Effector memory CD4-positive, alpha-beta T cell (primary cell): ENCODE measurements at regions not wholly inside any gene's neighbourhood (a gene's known extent, or its start where the extent isn't known, plus 50 kb on each side); places are given as distances from the start of the nearest gene placed in this dataset.
A peak's percentile ranks its signal among the peaks of the same experiment; 100 is the strongest.

Experiments
- DNase-seq, 3 donors: peaks; one replicate each; pipeline ENCODE4 v3.0.0-alpha.2; 2020
- H3K27ac ChIP-seq: 2 replicates; pipeline ENCODE4 v1.7.0; 2013; ENCODE audit warnings: mild to moderate bottlenecking, low read length, moderate library complexity; ENCODE audit not compliant: insufficient read depth, poor library complexity, severe bottlenecking
- H3K27me3 ChIP-seq: replicated peaks from 2 replicates; pipeline ENCODE4 v1.7.0; 2013; ENCODE audit warnings: mild to moderate bottlenecking, low read length; ENCODE audit not compliant: insufficient read depth, control insufficient read depth, poor library complexity, severe bottlenecking
- H3K36me3 ChIP-seq: 2 replicates; pipeline ENCODE4 v1.7.0; 2013; ENCODE audit warnings: mild to moderate bottlenecking, low read length, moderate library complexity; ENCODE audit not compliant: control insufficient read depth, insufficient read depth
- H3K4me1 ChIP-seq: 2 replicates; pipeline ENCODE4 v1.7.0; 2013; ENCODE audit warnings: low read length, mild to moderate bottlenecking; ENCODE audit not compliant: control insufficient read depth, insufficient read depth, poor library complexity, severe bottlenecking
- H3K4me3 ChIP-seq: 2 replicates; pipeline ENCODE4 v1.7.0; 2013; ENCODE audit warnings: low read length, low read depth, mild to moderate bottlenecking; ENCODE audit not compliant: insufficient read depth, poor library complexity, severe bottlenecking
- H3K9me3 ChIP-seq: 2 replicates; pipeline ENCODE4 v1.7.0; 2013; ENCODE audit warnings: mild to moderate bottlenecking, low read length, moderate library complexity; ENCODE audit not compliant: control insufficient read depth

DNA sequence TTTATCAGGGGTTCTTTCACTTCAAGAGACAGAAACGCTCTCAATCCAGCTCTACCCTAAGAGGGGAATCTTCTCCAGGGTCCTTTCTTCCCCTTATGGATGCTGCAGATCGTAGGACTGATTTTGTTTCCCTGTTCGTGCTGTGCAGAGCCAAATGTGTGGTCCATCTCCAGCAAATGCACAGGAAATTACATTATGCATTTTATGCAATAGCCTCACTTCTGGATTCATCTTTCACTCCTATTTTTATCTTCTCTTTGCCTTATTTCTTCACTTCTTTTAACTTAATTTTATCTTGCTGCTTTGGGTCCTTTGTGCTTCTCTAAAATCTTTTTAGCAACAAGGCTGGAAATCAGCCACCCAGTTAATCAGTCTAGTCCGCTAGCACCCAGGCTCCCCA is 184.5 kb upstream of the INHBA start:
- no peak overlapping the region for H3K27ac ChIP-seq
- no peaks in the 10 kb centered on the region for H3K4me1 ChIP-seq
- no peaks in the 10 kb centered on the region for H3K9me3 ChIP-seq
- H3K36me3 ChIP-seq = no peaks in the 10 kb centered on the region
- no peaks in the 10 kb centered on the region for H3K27me3 ChIP-seq
- no peak overlapping the region for H3K4me3 ChIP-seq
- DNase-seq = no peak

DNA sequence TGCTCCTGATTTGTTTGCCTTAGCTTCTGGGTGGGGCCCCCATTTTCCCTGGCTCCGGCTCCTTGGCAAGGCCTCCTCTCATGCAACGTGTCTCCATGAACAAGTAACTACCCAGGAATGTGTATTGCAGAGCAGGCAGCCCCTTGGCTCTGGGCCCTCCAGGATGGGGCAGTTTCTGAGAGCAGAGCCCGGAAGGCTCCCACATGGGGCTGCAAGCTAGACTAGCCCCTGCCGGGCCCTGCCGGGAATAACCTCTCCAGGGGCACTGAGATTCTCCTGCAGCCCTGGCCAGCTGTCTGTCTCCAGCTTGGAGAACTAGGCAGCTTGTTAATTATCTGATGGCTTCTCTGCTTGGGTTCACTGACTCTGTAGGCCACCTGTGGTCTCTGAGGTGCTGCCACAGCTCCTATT is 184.0 kb upstream of the INHBA start:
- H3K9me3 ChIP-seq = no peaks in the 10 kb centered on the region
- no peaks in the 10 kb centered on the region for H3K36me3 ChIP-seq
- no peaks in the 10 kb centered on the region for H3K4me1 ChIP-seq
- H3K27me3 ChIP-seq = no peaks in the 10 kb centered on the region
- no peak for DNase-seq
- H3K27ac ChIP-seq = no peak overlapping the region
- H3K4me3 ChIP-seq = no peak overlapping the region

DNA sequence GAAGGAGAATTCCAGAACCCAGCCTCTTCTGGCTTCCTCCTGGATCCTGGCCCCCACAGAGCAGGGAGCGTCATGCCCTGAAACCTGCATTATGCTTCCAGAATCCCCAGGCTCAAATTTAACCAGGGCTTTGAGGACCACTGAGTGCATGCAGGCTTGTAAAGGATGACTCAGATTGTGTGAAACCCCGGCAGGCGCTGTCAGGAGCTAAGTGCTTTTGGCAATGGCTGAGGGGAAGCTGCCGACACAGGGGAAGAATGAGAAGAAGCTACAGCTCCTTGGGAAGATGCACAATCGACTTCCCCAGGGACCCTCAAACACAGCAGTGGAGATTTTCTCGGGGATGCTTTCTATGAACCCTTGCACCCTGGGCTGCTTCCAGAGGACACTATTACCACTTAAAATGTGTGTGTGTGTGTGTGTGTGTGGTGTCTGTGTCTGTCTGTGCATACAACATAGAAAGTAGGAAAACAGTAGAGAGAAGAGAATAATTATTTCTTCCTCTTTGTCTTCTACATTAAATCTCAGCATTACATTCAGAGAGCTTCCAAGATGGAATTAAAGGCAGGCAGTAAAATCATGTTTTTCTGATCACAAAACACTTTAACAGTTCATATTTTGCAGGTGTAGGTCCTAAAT is 183.5 kb upstream of the INHBA start:
- Histone ChIP-seq H3K36me3 (no peaks in the 10 kb centered on the region), H3K9me3 (no peaks in the 10 kb centered on the region), H3K4me3 (no peak overlapping the region), H3K4me1 (no peaks in the 10 kb centered on the region), H3K27me3 (no peaks in the 10 kb centered on the region), H3K27ac (no peak overlapping the region)
- no peak for DNase-seq

DNA sequence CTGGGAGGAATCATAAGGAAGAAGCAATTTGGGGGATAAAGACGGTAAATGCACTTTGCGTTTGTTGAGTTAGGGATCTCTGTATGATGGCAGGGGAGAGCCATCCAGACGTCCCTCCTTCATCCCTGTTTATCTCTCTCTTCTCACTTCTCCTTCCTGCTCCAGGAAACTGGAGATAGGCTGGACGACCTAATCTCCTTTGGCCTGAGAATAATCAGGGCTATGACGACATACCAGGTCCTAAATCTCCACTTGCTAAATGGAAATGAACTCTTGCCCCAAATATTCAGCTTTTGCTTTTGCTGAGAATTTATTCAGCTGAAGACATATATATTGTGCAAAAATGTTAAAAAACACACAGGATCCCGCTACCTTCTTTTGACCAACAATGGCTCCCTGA is 182.9 kb upstream of the INHBA start:
- no peak for DNase-seq
- H3K27ac ChIP-seq = no peak overlapping the region
- H3K36me3 ChIP-seq = no peaks in the 10 kb centered on the region
- H3K27me3 ChIP-seq = no peaks in the 10 kb centered on the region
- no peaks in the 10 kb centered on the region for H3K4me1 ChIP-seq
- no peak overlapping the region for H3K4me3 ChIP-seq
- H3K9me3 ChIP-seq = no peaks in the 10 kb centered on the region

DNA sequence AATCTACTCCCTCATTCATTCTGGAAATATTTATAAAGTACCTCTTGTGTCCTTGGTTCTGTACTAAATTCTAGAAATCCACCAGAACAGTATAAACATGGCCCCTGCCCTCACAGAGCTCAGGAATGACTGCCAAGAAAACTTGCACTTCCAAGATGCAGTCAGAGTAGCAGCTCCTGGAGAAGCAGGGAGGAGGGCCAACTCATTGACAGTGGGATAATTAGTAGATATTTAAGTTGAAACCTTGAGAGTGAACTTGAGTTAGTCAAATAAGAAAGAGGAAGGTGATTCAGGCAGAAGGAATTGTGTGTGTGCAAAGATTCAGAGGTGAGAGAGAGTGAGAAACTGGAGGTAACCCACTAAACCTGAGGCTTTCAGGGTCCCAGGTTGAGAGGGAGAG is 182.2 kb upstream of the INHBA start:
- no peak overlapping the region for H3K27ac ChIP-seq
- no peak for DNase-seq
- H3K9me3 ChIP-seq = no peaks in the 10 kb centered on the region
- H3K4me3 ChIP-seq = no peak overlapping the region
- H3K27me3 ChIP-seq = no peaks in the 10 kb centered on the region
- no peaks in the 10 kb centered on the region for H3K36me3 ChIP-seq
- H3K4me1 ChIP-seq = no peaks in the 10 kb centered on the region

DNA sequence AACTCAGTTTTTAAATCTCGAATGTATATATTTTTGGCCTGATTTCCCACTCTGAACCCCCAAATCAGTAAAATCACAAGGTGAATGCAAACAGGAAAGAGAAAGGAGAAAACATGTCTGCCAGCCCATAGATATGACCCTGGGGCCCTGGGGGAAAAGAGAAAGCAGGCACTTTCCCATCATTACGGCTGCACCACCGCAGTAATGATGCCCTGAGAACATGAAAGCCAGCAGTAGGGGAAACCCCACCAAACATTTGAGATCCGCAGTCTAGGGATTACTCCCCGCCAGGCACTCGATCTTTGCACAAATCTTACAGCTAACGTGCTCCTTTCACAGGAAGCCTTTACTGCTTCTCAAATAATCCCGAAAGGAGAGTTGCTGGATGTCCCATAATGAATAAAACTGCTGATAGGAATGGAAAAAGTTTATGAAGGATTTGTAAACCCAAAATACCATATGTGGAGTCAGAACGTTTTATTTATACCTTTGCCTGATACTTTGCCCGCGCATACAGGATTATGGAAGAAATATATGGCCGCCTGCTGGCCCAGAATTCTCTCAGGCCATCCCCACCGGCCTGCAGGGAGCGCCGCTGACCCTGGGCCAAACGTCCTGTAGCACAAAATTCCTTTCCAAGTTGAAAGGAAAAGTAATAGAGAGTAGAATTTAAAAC is 180.0 kb upstream of the INHBA start:
- no peaks in the 10 kb centered on the region for H3K27me3 ChIP-seq
- no peaks in the 10 kb centered on the region for H3K36me3 ChIP-seq
- H3K9me3 ChIP-seq = no peaks in the 10 kb centered on the region
- DNase-seq = no peak
- no peak overlapping the region for H3K27ac ChIP-seq
- no peak overlapping the region for H3K4me3 ChIP-seq
- no peaks in the 10 kb centered on the region for H3K4me1 ChIP-seq

DNA sequence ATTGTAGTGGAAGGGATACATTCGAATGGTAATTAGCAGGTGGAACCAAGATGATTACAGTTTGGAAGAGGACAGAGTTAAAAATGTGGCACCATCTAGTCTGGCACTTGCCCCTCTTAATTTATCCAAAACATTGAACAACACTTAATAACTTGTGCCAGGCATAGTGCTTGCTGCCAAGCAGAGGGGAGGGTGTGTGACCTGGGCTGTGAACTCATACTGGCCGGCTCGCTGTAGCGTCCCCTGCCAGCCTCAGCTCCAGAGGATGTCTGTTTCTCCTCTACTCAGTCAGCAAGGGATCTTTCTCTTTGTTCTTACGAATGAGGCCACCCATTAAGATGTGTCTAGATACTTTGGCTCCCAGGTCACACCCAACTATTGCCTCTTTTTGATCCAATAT is 179.4 kb upstream of the INHBA start:
- Histone ChIP-seq H3K4me3 (no peak overlapping the region), H3K27me3 (no peaks in the 10 kb centered on the region), H3K27ac (peak overlapping the region; percentile 53), H3K36me3 (no peaks in the 10 kb centered on the region), H3K9me3 (no peaks in the 10 kb centered on the region), H3K4me1 (no peaks in the 10 kb centered on the region)
- DNase-seq = no peak

DNA sequence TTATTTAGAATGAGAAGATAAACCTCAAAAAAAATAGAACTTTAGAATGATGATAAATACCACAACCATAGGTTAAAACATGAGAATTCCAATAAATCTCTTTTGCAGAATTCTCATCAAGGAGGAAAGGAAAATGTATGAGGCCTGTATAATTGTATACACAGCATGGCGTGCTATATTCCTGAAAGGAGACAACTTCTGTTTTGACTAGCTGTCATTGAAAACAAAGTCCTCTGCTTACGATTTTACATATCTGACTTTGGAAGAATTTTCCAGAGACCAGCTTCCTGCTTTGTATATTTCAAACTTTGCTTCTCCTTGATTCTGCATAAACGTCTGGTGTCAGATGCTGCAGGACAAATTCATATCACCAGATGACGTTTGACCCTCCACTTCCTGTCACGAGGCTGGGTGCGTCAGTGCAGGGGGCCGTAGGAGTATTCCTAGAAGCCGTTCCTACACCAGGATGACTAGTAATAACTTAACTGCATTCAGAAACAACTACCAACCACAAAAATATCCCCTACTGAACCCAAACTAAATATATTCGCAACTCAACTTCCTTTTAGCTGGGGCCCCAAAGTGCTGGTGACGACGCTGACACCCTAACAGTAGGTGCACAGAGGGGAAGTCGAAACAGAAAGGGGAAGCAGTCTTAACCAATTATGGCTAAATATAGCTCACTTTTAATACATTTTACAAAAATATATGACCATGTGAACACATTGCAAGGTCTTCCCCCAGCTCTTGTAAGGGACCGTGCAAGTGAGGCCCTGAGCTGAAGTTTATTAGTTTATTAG is 178.6 kb upstream of the INHBA start:
- H3K4me1 ChIP-seq = no peaks in the 10 kb centered on the region
- H3K36me3 ChIP-seq = no peaks in the 10 kb centered on the region
- peak; percentile 23 to 29 (median 28) for DNase-seq
- no peaks in the 10 kb centered on the region for H3K27me3 ChIP-seq
- H3K9me3 ChIP-seq = no peaks in the 10 kb centered on the region
- peak overlapping the region; percentile 53 for H3K27ac ChIP-seq
- peak overlapping the region; percentile 27 for H3K4me3 ChIP-seq

DNA sequence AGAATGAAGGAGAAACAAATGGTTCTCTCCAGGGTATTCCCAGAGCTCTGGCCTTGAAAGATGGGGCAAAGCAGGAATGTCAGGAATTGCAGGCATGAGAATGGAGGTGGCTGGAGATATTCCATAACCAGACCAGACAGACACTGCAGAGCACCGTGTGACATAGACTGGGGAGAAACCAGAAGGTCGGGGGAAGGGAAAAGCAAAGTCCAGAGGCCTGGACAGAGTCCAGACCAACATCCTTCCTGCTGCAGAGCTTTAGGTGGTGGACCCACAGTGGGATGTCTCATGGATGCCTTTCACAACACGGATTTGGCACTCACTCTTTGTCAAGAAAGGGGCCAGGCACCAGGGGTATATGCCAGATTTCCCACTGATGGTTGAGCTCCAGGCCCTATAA is 177.2 kb upstream of the INHBA start:
- H3K36me3 ChIP-seq = no peaks in the 10 kb centered on the region
- no peaks in the 10 kb centered on the region for H3K9me3 ChIP-seq
- H3K4me3 ChIP-seq = no peak overlapping the region
- no peaks in the 10 kb centered on the region for H3K27me3 ChIP-seq
- no peaks in the 10 kb centered on the region for H3K4me1 ChIP-seq
- DNase-seq = no peak
- H3K27ac ChIP-seq = no peak overlapping the region

DNA sequence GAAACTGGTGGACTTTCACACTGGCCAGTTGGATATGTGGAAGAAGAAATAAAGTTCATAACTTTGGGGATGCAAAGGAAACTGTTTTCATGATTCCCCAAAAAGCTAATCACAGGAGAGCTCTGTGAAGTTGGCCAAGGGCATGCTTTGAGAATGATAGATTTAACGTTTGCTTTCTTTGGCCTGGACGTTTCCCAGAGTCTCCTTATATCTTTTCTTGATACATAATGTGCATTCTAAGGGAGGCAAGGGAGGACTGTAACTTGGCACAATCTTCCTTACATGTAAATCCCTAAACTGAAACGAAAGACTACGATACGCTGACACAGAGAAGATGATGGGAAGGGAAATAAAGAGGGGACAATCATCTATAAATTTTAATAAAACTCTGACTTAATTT is 176.5 kb upstream of the INHBA start:
- Histone ChIP-seq H3K36me3 (no peaks in the 10 kb centered on the region), H3K4me1 (no peaks in the 10 kb centered on the region), H3K4me3 (no peak overlapping the region), H3K27ac (no peak overlapping the region), H3K9me3 (no peaks in the 10 kb centered on the region), H3K27me3 (no peaks in the 10 kb centered on the region)
- DNase-seq = no peak
